GM21390 (cell line): ENCODE measurements at regions not wholly inside any gene's neighbourhood (a gene's known extent, or its start where the extent isn't known, plus 50 kb on each side); places are given as distances from the start of the nearest gene placed in this dataset.
"Not testable (repeated sequence)": the region's sequence is repeated elsewhere in the genome, so short reads cannot be mapped to it uniquely, and the experiment has no call there.

Experiments
- ATAC-seq: cut with Tn5 transposase; IDR thresholded peaks from one replicate; pipeline ENCODE4 v1.9.1; 2021; ENCODE audit not compliant: unreplicated experiment

DNA sequence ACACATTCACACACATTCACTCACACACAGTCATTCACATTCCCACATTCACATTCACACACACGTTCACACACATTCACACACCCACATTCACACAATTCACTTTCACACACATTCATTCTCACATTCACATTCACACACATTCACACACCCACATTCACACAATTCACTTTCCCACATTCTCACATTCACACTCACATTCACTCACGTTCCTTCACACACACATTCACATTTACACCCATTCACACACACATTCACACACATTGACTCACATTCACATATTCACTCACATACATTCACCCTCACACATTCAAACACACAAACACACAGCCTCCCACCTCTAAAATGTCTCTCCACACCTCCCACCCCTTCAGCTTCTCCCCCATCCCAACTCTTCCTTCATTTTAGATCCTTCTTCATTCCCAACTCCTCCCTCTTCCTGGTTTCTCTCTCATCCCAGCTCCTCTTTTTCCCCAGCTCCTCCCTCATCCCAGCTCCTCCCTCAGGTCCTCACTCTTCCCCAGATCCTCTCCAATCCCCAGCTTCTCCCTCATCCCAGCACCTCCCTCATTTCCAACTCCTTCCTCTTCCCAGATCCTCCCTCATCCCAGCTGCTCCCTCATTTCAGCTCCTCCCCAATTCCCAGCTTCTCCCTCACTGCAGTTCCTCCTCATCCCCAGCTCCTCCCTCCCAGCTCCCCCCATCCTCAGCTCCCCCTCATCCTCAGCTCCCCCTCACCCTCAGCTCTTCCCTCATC is 111.0 kb downstream of the FAM53A start:
- ATAC-seq: no peak

DNA sequence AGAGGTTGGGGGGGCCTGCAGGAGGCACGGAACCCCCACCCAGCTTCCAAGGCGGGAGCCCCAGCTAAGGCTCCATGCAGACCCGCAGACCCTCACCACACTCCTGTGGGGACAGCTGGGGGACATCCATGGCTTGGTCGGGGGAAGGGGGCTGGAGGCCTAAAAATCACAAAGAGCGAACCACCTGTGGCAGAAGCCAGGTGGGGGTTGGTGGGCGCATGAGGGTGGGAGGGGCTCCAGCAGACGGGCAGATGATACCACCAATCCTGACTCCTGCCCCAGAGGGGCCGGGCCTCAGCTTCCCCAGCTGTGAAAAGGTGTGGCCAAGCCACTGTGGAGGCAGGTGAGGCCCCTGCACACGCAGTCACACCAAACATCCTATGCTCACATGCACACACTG is 111.6 kb downstream of the FAM53A start:
- no peak for ATAC-seq

GRCh38 chr4:1572010-1572385 is 112.1 kb downstream of the FAM53A start:
- ATAC-seq: no peak

DNA sequence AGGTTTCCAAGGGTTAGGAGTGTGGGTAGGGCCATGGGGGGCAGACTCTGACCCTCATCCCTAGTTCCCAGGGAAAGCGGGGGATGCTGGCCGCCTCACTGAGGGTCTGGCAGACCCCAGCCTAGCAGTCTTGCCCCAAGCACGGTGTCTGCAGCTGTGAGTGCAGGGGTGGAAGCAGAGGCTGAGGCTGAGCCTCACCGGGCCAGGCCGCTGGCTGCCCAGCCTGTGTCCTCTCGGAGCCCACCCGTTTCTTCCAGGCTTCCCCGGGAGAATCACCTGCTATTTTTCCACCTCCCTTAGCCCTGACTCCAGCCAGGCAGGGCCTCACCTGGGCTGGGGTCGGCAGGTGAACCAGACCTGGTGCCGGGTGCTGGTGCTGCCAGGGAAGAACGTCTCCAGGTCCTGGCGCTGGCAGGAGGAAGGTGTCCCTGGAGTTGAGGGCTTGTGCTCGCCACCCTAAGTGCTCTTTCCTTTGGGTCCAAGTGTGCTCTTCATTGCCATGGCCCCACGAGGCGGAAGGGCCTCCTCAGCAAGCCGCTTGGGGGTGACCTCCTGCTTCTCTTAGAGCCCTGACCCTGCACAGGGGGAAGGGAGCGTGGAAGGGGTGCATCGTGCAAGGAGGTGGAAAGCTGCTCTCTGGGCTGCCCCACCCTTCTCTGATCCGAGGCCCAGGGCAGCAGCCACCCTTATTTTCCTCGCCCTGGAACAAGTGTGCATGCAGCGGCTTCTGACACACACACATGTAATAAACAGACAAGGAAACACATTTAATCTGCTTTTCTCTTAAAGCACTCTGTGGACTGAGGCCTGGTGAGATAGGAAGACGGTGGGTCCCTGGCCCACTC is 112.7 kb downstream of the FAM53A start:
- ATAC-seq: no peak

DNA sequence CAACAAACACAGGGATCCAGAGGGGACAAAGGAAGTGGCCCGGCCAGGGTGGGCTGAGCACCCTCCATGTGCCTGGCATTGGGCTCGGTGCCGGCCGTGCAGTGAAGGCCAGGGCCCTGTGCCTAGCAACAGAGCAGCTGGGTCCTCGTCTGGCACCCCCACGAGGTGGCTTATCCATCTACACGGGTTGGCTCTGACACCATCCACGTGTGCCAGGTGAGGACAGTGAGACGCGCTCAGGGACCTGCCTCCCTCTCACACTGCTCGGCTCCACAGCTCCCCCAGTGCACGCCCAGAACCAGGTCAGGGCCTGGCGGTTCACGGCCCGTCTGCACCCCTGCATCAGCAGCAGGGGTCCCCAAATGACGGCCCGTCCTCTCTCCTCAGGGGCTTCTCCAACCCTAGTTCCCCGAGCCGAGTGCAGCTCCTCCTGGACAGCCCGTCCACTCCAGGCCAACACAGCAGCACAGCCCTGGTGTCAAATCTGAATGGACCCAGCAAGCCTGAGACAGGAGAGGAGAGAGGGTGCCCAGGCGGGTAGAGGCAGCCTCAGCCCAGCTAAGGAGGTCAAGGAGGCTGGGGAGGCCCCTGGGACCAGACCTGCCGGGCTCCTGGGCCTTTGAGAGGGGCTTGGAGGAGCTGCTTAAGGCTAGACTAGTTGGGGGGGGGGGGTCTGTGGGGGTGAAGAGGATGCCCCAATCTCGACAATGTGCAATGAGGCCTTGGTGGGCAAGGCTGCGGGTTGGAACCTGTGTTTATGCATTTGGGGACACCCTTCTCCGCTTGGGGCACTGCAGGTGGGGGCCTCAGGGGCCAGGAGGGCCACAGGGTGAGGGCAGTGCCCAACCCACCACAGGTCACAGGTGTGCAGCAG is 113.6 kb downstream of the FAM53A start:
- ATAC-seq: no peak

GRCh38 chr4:1569461-1570151 is 114.5 kb downstream of the FAM53A start:
- no peak for ATAC-seq

- no peak for ATAC-seq
These were observed 115.2 kb downstream of the FAM53A start for GRCh38 chr4:1568855-1569460.

DNA sequence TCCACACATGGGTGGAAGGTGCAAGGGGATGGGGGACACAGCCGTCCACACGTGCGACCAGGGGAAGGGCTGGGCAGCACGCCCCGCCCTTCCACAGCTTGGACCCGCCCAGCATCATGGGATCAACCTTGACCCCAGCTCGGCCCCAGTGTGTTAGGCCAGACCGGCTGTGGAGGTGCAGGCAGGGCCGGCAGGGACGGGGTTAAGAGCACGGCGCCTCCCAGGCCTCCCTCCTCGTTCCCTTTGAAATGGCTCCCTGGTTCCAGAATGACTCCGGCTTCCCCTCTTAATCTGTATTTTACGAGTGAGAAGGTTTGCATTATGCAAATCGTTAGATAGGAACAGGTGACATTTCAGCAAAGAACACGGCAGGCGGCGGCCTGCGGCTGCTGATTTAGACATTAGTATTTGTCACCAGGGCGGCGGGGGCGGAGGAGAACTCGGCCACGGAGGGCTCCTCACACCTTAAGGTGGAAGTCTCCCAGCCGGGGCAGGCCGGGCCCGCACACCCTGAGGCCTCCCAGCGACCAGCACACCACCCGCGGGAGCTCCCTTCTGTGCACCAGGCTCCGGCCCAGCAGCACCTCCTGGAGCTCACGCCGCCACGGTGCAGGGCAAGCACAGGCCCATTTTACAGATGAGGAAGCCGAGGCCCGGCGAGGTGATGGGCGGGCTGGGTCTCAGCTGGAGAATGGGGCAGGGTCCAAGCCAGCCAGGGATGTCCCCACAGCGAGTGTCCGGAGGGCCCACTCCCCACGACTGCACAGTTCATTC is 116.1 kb downstream of the FAM53A start:
- no peak for ATAC-seq

GRCh38 chr4:1567519-1567807 is 116.7 kb downstream of the FAM53A start:
- no peak for ATAC-seq

GRCh38 chr4:1566838-1567518 is 117.1 kb downstream of the FAM53A start:
- no peak for ATAC-seq

- not testable (repeated sequence) for ATAC-seq
These were observed 117.7 kb downstream of the FAM53A start for GRCh38 chr4:1566301-1566837.

- no peak for ATAC-seq
These were observed 118.4 kb downstream of the FAM53A start for GRCh38 chr4:1565598-1566295.

- no peak for ATAC-seq
These were observed 119.4 kb downstream of the FAM53A start for GRCh38 chr4:1564535-1565375.

- ATAC-seq: no peak
These were observed 120.2 kb downstream of the FAM53A start for GRCh38 chr4:1563768-1564485.

- no peak for ATAC-seq
These were observed 120.9 kb downstream of the FAM53A start for GRCh38 chr4:1563241-1563640.

DNA sequence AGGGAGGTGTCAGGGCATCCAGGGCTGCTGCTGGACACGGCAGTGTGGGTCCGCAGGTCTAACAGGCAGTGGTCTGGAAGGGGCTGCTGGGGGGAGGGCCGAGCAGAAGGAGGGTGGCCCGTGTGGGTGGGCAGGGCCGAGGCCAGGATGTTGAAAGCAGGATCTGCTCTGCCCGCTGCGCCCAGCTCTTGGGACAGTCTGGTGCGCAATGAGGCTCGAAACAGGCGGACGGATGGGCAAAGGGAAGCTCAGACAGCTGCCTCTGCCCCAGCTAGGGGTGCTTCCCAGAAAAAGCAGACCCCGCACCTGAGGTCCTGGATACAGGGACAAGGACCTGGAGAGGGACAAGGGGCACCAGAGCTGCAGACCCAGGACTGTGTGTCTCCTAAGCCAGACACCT is 121.3 kb downstream of the FAM53A start:
- ATAC-seq: no peak

GRCh38 chr4:1562371-1562770 is 121.7 kb downstream of the FAM53A start:
- no peak for ATAC-seq
